ENCODE measurements at regions not wholly inside any gene's neighbourhood (a gene's known extent, or its start where the extent isn't known, plus 50 kb on each side); places are given as distances from the start of the nearest gene placed in this dataset.

DNA sequence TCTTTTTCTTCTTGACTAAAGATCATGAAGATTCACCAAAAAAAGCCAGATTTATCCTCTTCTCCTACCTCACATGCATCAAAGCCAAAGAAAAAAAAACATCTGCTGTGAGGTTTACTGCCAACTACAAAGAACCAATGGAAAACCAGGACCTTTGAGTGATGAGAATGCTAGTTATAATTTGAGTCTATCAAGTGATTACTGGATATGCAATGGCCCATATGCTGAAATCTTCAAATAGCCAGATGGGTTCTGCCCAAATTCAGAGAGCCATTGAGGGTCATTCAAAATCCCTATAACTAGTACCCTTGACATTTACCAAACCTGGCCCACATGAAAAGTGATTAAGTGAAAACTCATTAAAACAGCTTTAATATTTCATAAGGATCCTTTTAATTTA, 78.4 kb upstream of the ACO1 start:
- no peak for DNase-seq

- DNase-seq, result no peak
These were observed 65.0 kb upstream of the ACO1 start for GRCh38 chr9:32319312-32319929.

GRCh38 chr9:32322622-32323021, 61.8 kb upstream of the ACO1 start:
- no peak for DNase-seq

DNA sequence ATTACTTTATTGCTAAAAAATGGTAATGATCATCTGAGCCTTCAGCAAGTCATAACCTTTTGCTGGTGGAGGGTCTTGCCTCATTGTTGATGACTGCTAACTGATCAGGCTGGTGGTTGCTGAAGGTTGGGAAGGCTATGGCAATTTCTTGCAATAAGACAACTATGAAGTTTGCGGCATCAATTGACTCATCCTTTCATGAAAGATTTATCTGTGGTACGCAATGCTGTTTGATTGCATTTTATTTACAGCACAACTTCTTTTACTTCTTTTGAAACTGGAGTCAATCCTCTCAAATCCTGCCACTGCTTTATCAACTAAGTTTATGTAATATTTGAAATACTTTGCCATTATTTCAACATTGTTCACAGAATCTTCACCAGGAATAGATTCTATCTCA, 58.3 kb upstream of the ACO1 start:
- DNase-seq, result no peak

GRCh38 chr9:32331240-32331639, 53.2 kb upstream of the ACO1 start:
- no peak for DNase-seq

- no peak for DNase-seq
These were observed 50.3 kb upstream of the ACO1 start for GRCh38 chr9:32334112-32334511.

Data from CD4-positive, alpha-beta T cell treated with Interferon gamma for 1 hour (primary cell).